ENCODE measurements at regions not wholly inside any gene's neighbourhood (a gene's known extent, or its start where the extent isn't known, plus 50 kb on each side); places are given as distances from the start of the nearest gene placed in this dataset.

- no peak for DNase-seq
Observed at GRCh38 chr3:76724075-76724474, 315.8 kb upstream of the ROBO2 start.

- DNase-seq = no peak
Observed at GRCh38 chr3:76724706-76725105, 315.2 kb upstream of the ROBO2 start.

- no peak for DNase-seq
Observed at GRCh38 chr3:76726034-76726433, 313.9 kb upstream of the ROBO2 start.

GRCh38 chr3:76728426-76728825 lies 311.5 kb upstream of the ROBO2 start:
- no peak for DNase-seq

- no peak for DNase-seq
Observed at GRCh38 chr3:76731471-76731870, 308.4 kb upstream of the ROBO2 start.

GRCh38 chr3:76733073-76733759 lies 306.7 kb upstream of the ROBO2 start:
- no peak for DNase-seq

- DNase-seq = no peak
Observed at GRCh38 chr3:76735152-76735551, 304.7 kb upstream of the ROBO2 start.

- DNase-seq = peak; percentile 22
Observed at GRCh38 chr3:76753599-76753998, 286.3 kb upstream of the ROBO2 start.

- peak; percentile 0 for DNase-seq
Observed at GRCh38 chr3:76754247-76754646, 285.7 kb upstream of the ROBO2 start.

- no peak for DNase-seq
Observed at GRCh38 chr3:76756577-76756976, 283.3 kb upstream of the ROBO2 start.

GRCh38 chr3:76760336-76760735 lies 279.6 kb upstream of the ROBO2 start:
- DNase-seq = no peak

GRCh38 chr3:76765511-76765910 lies 274.4 kb upstream of the ROBO2 start:
- DNase-seq = peak; percentile 4

- no peak for DNase-seq
Observed at GRCh38 chr3:76768912-76769311, 271.0 kb upstream of the ROBO2 start.

GRCh38 chr3:76776927-76777326 lies 263.0 kb upstream of the ROBO2 start:
- DNase-seq = no peak

- no peak for DNase-seq
Observed at GRCh38 chr3:76788206-76788605, 251.7 kb upstream of the ROBO2 start.

GRCh38 chr3:76789237-76789636 lies 250.7 kb upstream of the ROBO2 start:
- no peak for DNase-seq

- no peak for DNase-seq
Observed at GRCh38 chr3:76811418-76811817, 228.5 kb upstream of the ROBO2 start.

GRCh38 chr3:76812649-76813242 lies 227.2 kb upstream of the ROBO2 start:
- no peak for DNase-seq

- no peak for DNase-seq
Observed at GRCh38 chr3:76815561-76815960, 224.3 kb upstream of the ROBO2 start.

- DNase-seq = no peak
Observed at GRCh38 chr3:76820481-76820880, 219.4 kb upstream of the ROBO2 start.

GRCh38 chr3:76824658-76825240 lies 215.2 kb upstream of the ROBO2 start:
- no peak for DNase-seq

GRCh38 chr3:76826861-76827260 lies 213.0 kb upstream of the ROBO2 start:
- no peak for DNase-seq

GRCh38 chr3:76827701-76828226 lies 212.1 kb upstream of the ROBO2 start:
- DNase-seq = no peak

- DNase-seq = no peak
Observed at GRCh38 chr3:76834657-76835056, 205.2 kb upstream of the ROBO2 start.

Data from NCI-H446 treated with DMSO at 0.1 percent for 48 hours (cell line).